ENCODE measurements at regions not wholly inside any gene's neighbourhood (a gene's known extent, or its start where the extent isn't known, plus 50 kb on each side); places are given as distances from the start of the nearest gene placed in this dataset.
"Not testable (repeated sequence)": the region's sequence is repeated elsewhere in the genome, so short reads cannot be mapped to it uniquely, and the experiment has no call there.

DNA sequence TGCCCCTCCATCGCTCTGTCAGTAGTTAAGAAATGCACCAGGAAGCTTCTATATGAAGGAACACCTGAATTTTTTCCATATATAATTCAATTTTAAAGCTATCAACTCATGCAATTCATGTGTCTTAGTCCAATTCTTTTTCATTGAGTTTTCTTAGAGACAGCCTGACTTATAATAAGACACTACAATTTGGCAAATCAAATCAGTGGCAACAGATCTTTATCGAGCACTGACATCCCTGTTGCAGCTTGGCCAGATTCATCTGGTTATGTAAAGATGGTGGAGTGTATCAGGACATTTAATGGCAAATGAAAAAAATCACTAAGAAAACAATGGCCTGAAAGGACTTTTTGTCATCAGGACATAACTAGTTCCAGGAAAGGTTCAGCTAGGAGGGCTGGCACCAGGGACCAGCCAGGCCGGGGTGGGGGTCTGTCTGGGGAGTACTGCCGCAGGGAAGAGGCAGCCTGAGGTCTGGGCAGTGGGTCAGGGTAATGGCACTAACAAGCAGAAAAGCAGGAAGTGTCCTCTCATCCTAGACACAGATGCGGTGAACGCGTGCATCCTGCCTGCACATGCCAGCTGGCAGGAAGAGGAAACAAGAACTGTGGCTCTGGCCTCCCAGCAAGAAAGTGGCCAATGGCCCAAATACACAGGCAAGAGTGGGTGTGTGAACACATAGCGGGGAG, 100.5 kb upstream of the LMNTD1 start:
- H3K36me3 Mint-ChIP-seq = no peaks in the 10 kb centered on the region
- H3K4me1 Mint-ChIP-seq (ENCODE audit: low read depth in 2 of 2) = peaks cover 6 to 8% of the 10 kb centered on the region in 2 donors
- H3K27ac Mint-ChIP-seq = peak overlapping the region in 1 of 2 donors; percentile 39
- peaks cover 0 to 4% of the 10 kb centered on the region in 2 donors for H3K27me3 Mint-ChIP-seq
- DNase-seq (ENCODE audit: low spot score) (no peak), ATAC-seq (no peak)
- H3K4me3 Mint-ChIP-seq = no peak overlapping the region
- no peaks in the 10 kb centered on the region for H3K9me3 Mint-ChIP-seq

- H3K9me3 Mint-ChIP-seq = no peaks in the 10 kb centered on the region
- no peak overlapping the region for H3K4me3 Mint-ChIP-seq
- DNase-seq (ENCODE audit: low spot score) (no peak), ATAC-seq (no peak)
- H3K27me3 Mint-ChIP-seq = peaks cover 0 to 4% of the 10 kb centered on the region in 2 donors
- H3K4me1 Mint-ChIP-seq (ENCODE audit: low read depth in 2 of 2) = peaks cover 6 to 8% of the 10 kb centered on the region in 2 donors
- H3K27ac Mint-ChIP-seq = no peak overlapping the region
- H3K36me3 Mint-ChIP-seq = no peaks in the 10 kb centered on the region
These were observed 102.6 kb upstream of the LMNTD1 start for GRCh38 chr12:25655702-25656101.

- Mint-ChIP-seq H3K27me3 (peaks cover 0 to 4% of the 10 kb centered on the region in 2 donors), H3K4me3 (no peak overlapping the region), H3K27ac (no peak overlapping the region), H3K9me3 (peaks cover 3% of the 10 kb centered on the region), H3K36me3 (no peaks in the 10 kb centered on the region), H3K4me1 (ENCODE audit: low read depth in 2 of 2) (no peaks in the 10 kb centered on the region)
- DNase-seq (ENCODE audit: low spot score) (no peak), ATAC-seq (no peak)
These were observed 106.5 kb upstream of the LMNTD1 start for GRCh38 chr12:25659621-25660020.

- Mint-ChIP-seq H3K36me3 (peaks cover under 1% of the 10 kb centered on the region), H3K4me3 (no peak overlapping the region), H3K9me3 (no peaks in the 10 kb centered on the region), H3K27me3 (peaks cover 6 to 8% of the 10 kb centered on the region in 2 donors), H3K27ac (no peak overlapping the region), H3K4me1 (ENCODE audit: low read depth in 2 of 2) (no peaks in the 10 kb centered on the region)
- ATAC-seq (no peak), DNase-seq (ENCODE audit: low spot score) (no peak)
These were observed 117.3 kb upstream of the LMNTD1 start for GRCh38 chr12:25670076-25671055.

DNA sequence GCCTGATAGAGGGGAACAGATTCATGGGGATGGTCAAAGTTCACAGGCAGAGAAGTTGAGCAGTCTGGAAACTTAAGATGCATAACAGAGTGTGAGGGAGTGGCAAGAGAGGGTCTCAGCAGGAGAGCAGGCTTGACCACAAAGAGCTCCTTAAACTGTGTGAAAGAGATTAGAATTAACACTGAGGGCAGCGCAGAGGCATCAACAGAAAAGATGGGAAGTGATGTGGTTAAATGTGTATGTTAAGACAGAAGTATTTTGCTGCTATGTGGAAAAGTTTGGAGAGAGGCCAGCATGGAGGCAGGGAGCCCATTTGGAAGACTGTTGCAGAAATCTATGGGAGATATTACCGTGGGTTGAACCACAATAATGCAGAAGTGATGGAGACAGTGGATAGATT, 122.7 kb upstream of the LMNTD1 start:
- Mint-ChIP-seq H3K36me3 (no peaks in the 10 kb centered on the region), H3K9me3 (no peaks in the 10 kb centered on the region), H3K27ac (no peak overlapping the region), H3K27me3 (peaks cover 3 to 6% of the 10 kb centered on the region in 2 donors), H3K4me3 (no peak overlapping the region), H3K4me1 (ENCODE audit: low read depth in 2 of 2) (no peaks in the 10 kb centered on the region)
- no peak for ATAC-seq
- no peak for DNase-seq (ENCODE audit: low spot score)

- Mint-ChIP-seq H3K9me3 (no peaks in the 10 kb centered on the region), H3K36me3 (no peaks in the 10 kb centered on the region), H3K27me3 (peaks cover 3 to 6% of the 10 kb centered on the region in 2 donors), H3K27ac (no peak overlapping the region), H3K4me3 (no peak overlapping the region), H3K4me1 (ENCODE audit: low read depth in 2 of 2) (no peaks in the 10 kb centered on the region)
- no peak for ATAC-seq
- DNase-seq (ENCODE audit: low spot score) = no peak
These were observed 124.3 kb upstream of the LMNTD1 start for GRCh38 chr12:25677232-25677937.

DNA sequence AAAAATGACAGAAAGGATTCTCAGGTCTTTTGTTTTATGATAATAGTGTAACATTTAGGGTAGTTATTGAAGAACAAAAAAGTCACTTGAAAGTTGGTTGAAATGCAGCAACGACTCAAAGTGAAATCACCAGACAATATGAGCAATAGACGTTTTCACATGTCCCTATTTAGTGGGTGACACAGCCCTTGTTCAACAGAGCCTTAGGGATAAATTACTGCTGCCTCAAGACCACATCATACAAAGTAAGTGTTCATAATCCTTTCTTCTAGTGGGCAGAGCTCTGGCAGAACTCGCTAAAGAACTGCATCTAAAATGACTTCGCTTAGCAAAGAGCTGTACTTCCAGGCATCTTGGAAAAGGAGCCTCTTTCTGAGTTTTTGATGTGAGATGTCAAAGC, 128.5 kb upstream of the LMNTD1 start:
- no peaks in the 10 kb centered on the region for H3K4me1 Mint-ChIP-seq (ENCODE audit: low read depth in 2 of 2)
- H3K4me3 Mint-ChIP-seq = no peak overlapping the region
- no peaks in the 10 kb centered on the region for H3K36me3 Mint-ChIP-seq
- no peak overlapping the region for H3K27ac Mint-ChIP-seq
- DNase-seq (ENCODE audit: low spot score) = no peak
- no peak for ATAC-seq
- peaks cover 3% of the 10 kb centered on the region for H3K9me3 Mint-ChIP-seq
- H3K27me3 Mint-ChIP-seq = peaks cover 6 to 12% of the 10 kb centered on the region in 2 donors

GRCh38 chr12:25682421-25682820, 129.3 kb upstream of the LMNTD1 start:
- ATAC-seq (no peak), DNase-seq (ENCODE audit: low spot score) (no peak)
- H3K27ac Mint-ChIP-seq = no peak overlapping the region
- H3K4me3 Mint-ChIP-seq = no peak overlapping the region
- H3K9me3 Mint-ChIP-seq = peaks cover 3% of the 10 kb centered on the region
- no peaks in the 10 kb centered on the region for H3K4me1 Mint-ChIP-seq (ENCODE audit: low read depth in 2 of 2)
- no peaks in the 10 kb centered on the region for H3K36me3 Mint-ChIP-seq
- H3K27me3 Mint-ChIP-seq = peaks cover 6 to 14% of the 10 kb centered on the region in 2 donors

DNA sequence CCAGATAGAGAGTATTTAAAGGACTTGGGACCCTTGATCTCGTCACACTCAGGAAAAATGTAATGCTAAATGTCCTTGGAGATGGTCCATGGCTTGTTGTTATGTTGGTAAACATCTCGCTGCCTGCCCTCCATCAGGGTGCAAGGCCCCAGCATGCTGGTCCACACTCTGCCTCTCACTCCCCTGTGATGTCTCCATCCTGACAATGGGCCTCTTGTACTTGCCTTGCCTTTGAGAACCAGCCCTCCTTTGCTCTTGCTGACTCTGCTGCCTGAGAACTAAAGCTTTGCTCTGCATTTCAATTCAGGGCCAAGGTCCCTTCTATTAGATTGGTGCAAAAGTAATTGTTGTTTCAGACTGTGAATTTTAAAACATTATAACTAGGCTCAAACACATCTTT, 131.0 kb upstream of the LMNTD1 start:
- peaks cover 7 to 19% of the 10 kb centered on the region in 2 donors for H3K27me3 Mint-ChIP-seq
- ATAC-seq (no peak), DNase-seq (ENCODE audit: low spot score) (no peak)
- H3K4me3 Mint-ChIP-seq = no peak overlapping the region
- no peaks in the 10 kb centered on the region for H3K36me3 Mint-ChIP-seq
- no peaks in the 10 kb centered on the region for H3K4me1 Mint-ChIP-seq (ENCODE audit: low read depth in 2 of 2)
- peaks cover 3% of the 10 kb centered on the region for H3K9me3 Mint-ChIP-seq
- no peak overlapping the region for H3K27ac Mint-ChIP-seq

DNA sequence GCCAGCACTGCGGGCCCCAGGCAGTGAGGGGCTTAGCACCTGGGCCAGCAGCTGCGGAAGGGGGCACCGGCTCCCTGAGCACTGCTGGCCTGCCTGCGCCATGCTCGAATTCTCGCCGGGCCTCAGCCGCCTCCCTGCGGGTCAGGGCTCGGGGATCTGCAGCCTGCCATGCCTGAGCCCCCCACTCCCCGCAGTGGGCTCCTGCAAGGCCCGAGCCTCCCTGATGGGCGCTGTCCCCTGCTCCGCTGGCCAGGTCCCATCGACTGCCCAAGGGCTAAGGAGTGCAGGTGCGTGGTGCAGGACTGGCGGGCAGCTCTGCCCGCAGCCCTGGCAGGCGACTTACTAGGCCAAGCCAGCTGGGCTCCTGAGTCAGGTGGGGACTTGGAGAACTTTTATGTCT, 133.3 kb upstream of the LMNTD1 start:
- Mint-ChIP-seq H3K9me3 (peaks cover 3% of the 10 kb centered on the region), H3K27me3 (peaks cover 6 to 17% of the 10 kb centered on the region in 2 donors), H3K4me1 (ENCODE audit: low read depth in 2 of 2) (no peaks in the 10 kb centered on the region), H3K36me3 (no peaks in the 10 kb centered on the region), H3K27ac (no peak overlapping the region), H3K4me3 (no peak overlapping the region)
- no peak for DNase-seq (ENCODE audit: low spot score)
- no peak for ATAC-seq

GRCh38 chr12:25687226-25687625, 134.1 kb upstream of the LMNTD1 start:
- H3K36me3 Mint-ChIP-seq = no peaks in the 10 kb centered on the region
- no peak overlapping the region for H3K27ac Mint-ChIP-seq
- ATAC-seq = no peak
- no peak overlapping the region for H3K4me3 Mint-ChIP-seq
- peaks cover 3% of the 10 kb centered on the region for H3K9me3 Mint-ChIP-seq
- peaks cover 6 to 17% of the 10 kb centered on the region in 2 donors for H3K27me3 Mint-ChIP-seq
- no peak for DNase-seq (ENCODE audit: low spot score)
- H3K4me1 Mint-ChIP-seq (ENCODE audit: low read depth in 2 of 2) = no peaks in the 10 kb centered on the region

DNA sequence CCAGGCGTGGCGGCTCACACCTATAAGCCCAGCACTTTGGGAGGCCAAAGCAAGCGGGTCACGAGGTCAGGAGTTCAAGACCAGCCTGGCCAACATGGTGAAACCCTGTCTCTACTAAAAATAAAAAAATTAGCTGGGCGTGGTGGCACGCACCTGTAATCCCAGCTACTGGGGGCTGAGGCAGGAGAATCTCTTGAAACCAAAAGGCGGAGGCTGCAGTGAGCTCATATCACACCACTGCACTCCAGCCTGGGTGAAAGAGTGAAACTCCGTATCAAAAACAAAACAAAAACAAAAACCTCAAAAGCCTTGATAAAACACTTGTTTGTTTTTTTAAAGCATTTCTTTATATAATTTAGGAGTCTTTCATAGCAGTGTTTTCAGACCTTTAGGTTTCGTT, 135.8 kb upstream of the LMNTD1 start:
- H3K27me3 Mint-ChIP-seq = peaks cover 5 to 17% of the 10 kb centered on the region in 2 donors
- H3K27ac Mint-ChIP-seq; H3K4me3 Mint-ChIP-seq; ATAC-seq; DNase-seq (ENCODE audit: low spot score); H3K9me3 Mint-ChIP-seq; H3K36me3 Mint-ChIP-seq; H3K4me1 Mint-ChIP-seq (ENCODE audit: low read depth in 2 of 2): not testable (repeated sequence)

DNA sequence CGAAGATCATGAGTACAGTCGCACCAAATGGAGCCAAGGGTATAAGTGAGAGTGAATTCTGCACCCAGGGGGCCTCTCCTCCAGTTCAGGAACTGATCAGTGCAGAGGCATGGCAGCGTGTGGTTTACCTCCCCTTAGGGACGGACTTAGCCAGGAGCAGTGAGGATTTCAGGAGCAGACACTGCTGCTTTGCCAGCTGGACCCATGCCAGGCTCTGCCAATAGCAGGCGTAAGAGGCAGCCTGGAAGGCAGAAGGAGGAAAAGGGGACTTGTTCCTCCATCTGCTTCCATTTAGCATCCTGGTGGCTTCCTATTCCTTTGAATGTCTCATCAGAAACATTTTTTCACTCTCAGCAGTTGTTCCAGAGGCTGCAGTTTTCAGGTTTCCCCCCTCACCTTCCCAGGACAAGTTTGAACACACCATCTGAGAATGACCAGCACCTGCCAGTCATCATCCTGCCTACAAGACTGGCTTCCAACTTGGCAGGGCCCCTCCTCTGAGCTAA, 137.0 kb upstream of the LMNTD1 start:
- ATAC-seq = peak in 1 of 2 donors; percentile 24
- H3K27ac Mint-ChIP-seq = no peak overlapping the region
- H3K9me3 Mint-ChIP-seq = peaks cover 3% of the 10 kb centered on the region
- peaks cover 6 to 10% of the 10 kb centered on the region in 2 donors for H3K27me3 Mint-ChIP-seq
- DNase-seq (ENCODE audit: low spot score) = no peak
- no peaks in the 10 kb centered on the region for H3K36me3 Mint-ChIP-seq
- H3K4me3 Mint-ChIP-seq = no peak overlapping the region
- H3K4me1 Mint-ChIP-seq (ENCODE audit: low read depth in 2 of 2) = no peaks in the 10 kb centered on the region
